Activated CD4-positive, alpha-beta T cell treated with anti-CD3 and anti-CD28 coated beads, Interleukin-2, amount 10 ng/mL, durations not matched to agents 7 days and 5 days (primary cell): ENCODE measurements at regions not wholly inside any gene's neighbourhood (a gene's known extent, or its start where the extent isn't known, plus 50 kb on each side); places are given as distances from the start of the nearest gene placed in this dataset.

Experiments
- CTCF ChIA-PET: fragments of 350-600 bp; sonication (Branson Sonifier 250); formaldehyde crosslinking; loops from one replicate; lab custom pipeline; 2021; ENCODE audit warnings: antibody characterized with exemption; lab: Charles Lee
- POLR2A ChIA-PET: fragments of 350-600 bp; sonication (Branson Sonifier 250); formaldehyde crosslinking; loops from one replicate; lab custom pipeline; 2021; ENCODE audit warnings: antibody characterized with exemption; lab: Charles Lee
- DNase-seq: peaks from one replicate; pipeline ENCODE4 v3.0.0-alpha.2; 2020
- H3K27ac Mint-ChIP-seq: one replicate; pipeline ENCODE4 v1.8.0; 2021; ENCODE audit warnings: mild to moderate bottlenecking, moderate library complexity, mixed read lengths
- H3K27me3 Mint-ChIP-seq: one replicate; pipeline ENCODE4 v1.8.0; 2021; ENCODE audit warnings: mixed read lengths
- H3K36me3 Mint-ChIP-seq: one replicate; pipeline ENCODE4 v1.8.0; 2021; ENCODE audit warnings: low read depth, mixed read lengths
- H3K4me1 Mint-ChIP-seq: one replicate; pipeline ENCODE4 v1.8.0; 2021; ENCODE audit warnings: mixed read lengths
- H3K4me3 Mint-ChIP-seq: one replicate; pipeline ENCODE4 v1.8.0; 2021; ENCODE audit warnings: mild to moderate bottlenecking, moderate library complexity, mixed read lengths
- H3K9me3 Mint-ChIP-seq: one replicate; pipeline ENCODE4 v1.8.0; 2021; ENCODE audit warnings: mixed read lengths

DNA sequence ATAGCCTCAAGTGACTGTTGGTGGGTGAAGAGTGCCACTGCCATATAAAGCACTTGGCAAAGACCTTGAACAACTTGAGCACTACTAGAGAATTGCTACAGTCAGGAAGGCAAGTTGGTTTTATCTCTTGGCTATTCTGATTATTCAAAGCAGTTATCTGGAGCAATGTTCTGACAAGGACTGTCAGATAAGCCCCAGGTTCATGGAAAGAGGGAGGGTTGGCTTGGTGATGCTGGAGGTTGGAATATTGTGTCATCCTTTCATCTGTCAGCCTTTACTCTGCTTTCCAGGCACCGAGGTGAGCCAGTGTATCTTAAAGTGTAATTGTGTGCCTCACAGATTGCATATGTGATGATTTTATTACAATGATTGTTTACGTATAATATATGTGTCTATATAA, 548.4 kb upstream of the ZNF608 start:
- Mint-ChIP-seq H3K36me3 (no peaks in the 10 kb centered on the region), H3K27ac (no peak overlapping the region)
- POLR2A ChIA-PET, result no interaction called here

DNA sequence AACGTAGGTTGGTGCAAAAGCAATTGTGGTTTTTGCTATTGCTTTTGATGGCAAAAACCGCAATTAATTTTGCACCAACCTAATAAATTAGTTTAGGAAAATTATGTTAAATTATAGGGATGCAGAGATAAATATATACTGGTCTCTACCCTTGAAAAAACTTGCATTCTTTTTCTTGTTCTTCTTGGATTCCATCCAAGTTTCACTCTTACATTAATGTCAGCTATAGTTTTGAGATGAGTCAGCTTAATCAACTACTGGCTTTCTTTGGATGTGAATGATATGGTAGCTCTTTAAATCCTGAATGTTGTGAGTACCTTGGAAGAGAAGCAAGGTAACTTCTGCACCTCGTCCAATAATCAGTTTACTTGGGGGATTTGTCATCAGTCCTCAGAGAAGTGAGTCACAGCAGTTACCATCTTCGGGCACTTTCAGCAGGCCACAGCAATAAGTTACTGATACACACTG, 549.0 kb upstream of the ZNF608 start:
- no peaks in the 10 kb centered on the region for H3K36me3 Mint-ChIP-seq
- H3K9me3 Mint-ChIP-seq, result no peaks in the 10 kb centered on the region
- H3K4me3 Mint-ChIP-seq, result no peak overlapping the region
- no peak overlapping the region for H3K27ac Mint-ChIP-seq
- CTCF ChIA-PET, result no interaction called here
- no peaks in the 10 kb centered on the region for H3K27me3 Mint-ChIP-seq
- no peaks in the 10 kb centered on the region for H3K4me1 Mint-ChIP-seq
- POLR2A ChIA-PET, result no interaction called here
- no peak for DNase-seq

More for the DNA sequence above, 548.4 kb upstream of the ZNF608 start:
- Mint-ChIP-seq H3K4me3 (no peak overlapping the region), H3K4me1 (no peaks in the 10 kb centered on the region), H3K27me3 (no peaks in the 10 kb centered on the region), H3K9me3 (no peaks in the 10 kb centered on the region)
- DNase-seq, result no peak
- CTCF ChIA-PET, result interaction anchor here (1.1 kb wide), 1 partner anchor 38 kb away, joined by 3 read pairs; no protein-coding TSS in a partner anchor

DNA sequence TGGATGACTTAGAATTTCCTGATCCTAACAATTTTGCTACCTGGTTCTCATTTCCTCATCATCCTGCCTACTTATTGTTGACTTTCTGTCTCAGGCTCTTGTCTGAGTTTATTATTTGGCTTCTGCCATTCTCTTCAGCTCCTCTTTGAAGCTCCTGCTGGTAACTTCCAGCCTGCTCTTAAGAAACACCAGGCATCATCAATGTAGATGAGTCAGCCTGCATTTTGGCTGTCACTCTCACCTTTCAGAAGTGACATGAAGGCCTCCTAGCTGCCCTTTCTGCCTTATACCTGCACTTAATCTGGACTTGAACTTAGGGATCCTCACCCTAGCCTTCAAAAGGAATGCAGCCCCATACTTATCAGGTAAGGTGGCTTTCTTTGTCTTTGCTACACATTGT, 551.8 kb upstream of the ZNF608 start:
- Mint-ChIP-seq H3K27me3 (no peaks in the 10 kb centered on the region), H3K9me3 (no peaks in the 10 kb centered on the region), H3K36me3 (no peaks in the 10 kb centered on the region), H3K4me1 (no peaks in the 10 kb centered on the region), H3K27ac (no peak overlapping the region), H3K4me3 (no peak overlapping the region)
- no peak for DNase-seq
- ChIA-PET CTCF (no interaction called here), POLR2A (no interaction called here)

DNA sequence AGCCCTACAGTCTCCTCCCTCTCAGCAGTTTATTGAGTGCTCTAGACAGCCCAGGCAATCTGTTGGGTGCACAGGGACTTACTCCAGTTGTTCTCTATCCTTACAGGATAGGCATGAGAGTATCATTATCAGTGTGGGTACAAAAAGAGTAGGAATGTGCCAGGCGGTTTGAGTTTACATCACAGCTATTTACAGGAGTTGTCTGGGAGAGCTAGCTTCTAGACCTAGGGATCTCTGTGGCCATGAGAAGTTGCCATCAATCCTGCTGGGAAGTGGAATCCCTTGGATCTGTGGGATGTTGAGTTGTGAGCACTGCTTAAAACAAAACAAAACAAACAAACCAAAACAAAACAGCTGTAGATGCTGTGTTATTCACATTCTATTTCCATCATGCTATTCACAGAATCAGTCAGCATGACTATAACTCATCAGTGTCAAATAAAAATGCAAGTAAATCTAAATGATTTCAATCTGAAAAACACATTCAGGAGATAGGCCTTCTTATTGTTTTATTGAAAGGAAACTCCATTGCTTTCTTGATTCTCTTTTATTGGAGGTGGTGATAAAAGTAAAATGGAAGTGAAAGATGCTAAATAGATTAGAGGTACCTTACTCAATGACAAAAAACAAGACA, 552.4 kb upstream of the ZNF608 start:
- no peak overlapping the region for H3K4me3 Mint-ChIP-seq
- POLR2A ChIA-PET, result no interaction called here

DNA sequence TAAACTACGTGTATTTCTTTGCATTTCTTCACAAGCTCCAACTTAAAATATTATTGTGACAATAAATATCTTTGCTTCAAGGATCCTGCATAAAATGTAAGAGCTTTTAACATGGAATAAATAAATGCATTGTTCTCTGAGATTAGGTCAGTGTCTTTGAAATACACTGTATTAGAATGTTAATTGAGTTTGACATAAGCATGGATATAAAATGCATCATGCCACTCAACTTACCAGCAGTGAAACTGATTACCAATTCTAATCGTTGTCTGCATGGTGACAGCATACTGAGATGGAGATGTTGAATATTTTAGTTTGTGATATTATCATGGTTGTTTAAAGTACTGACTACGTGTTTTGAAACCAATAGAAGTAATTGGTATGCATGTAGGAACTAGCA, 555.3 kb upstream of the ZNF608 start:
- ChIA-PET CTCF (no interaction called here), POLR2A (no interaction called here)
- Mint-ChIP-seq H3K27ac (no peak overlapping the region), H3K27me3 (no peaks in the 10 kb centered on the region), H3K9me3 (peaks cover 2% of the 10 kb centered on the region), H3K36me3 (no peaks in the 10 kb centered on the region), H3K4me1 (no peaks in the 10 kb centered on the region), H3K4me3 (no peak overlapping the region)
- no peak for DNase-seq

More for the DNA sequence above, 552.4 kb upstream of the ZNF608 start:
- no peaks in the 10 kb centered on the region for H3K27me3 Mint-ChIP-seq
- no peaks in the 10 kb centered on the region for H3K36me3 Mint-ChIP-seq
- DNase-seq, result no peak
- no peaks in the 10 kb centered on the region for H3K4me1 Mint-ChIP-seq
- CTCF ChIA-PET, result no interaction called here
- no peak overlapping the region for H3K27ac Mint-ChIP-seq
- no peaks in the 10 kb centered on the region for H3K9me3 Mint-ChIP-seq

DNA sequence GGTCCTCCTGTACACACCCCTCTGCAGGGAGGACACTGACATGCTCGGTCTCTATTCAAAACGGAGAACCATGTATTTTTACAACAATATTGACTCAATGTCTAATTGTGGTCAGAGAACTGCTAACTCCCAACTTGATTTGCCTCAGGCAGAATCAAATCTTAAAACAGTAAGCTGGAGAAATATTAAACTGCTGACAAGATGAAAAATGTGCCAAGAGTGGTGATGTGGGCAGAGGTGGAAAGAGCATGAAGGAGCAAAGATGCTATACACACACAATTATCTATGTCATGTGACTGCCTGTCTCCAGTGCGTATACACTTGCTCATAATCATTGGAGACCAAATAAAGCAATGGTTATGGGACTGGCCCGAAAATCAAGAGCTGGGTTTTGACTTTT, 556.1 kb upstream of the ZNF608 start:
- H3K27me3 Mint-ChIP-seq, result no peaks in the 10 kb centered on the region
- H3K4me1 Mint-ChIP-seq, result no peaks in the 10 kb centered on the region

DNA sequence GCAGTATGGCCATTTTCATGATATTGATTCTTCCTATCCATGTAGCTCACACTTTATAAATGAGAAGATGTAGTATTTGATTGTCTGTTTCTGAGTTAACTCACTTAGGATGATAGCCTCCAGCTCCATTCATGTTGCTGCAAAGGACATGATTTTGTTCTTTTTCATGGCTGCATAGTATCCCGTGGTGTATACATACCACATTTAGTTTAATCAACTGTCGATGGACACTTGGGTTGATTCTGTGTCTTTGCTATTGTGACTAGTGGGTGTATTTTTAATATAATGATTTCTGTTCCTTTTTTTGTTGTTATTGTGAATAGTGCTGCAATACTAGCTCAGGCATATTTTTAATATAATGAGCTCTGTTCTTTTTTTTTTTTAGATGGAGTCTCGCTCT, 560.3 kb upstream of the ZNF608 start:
- Mint-ChIP-seq H3K4me3 (no peak overlapping the region), H3K27me3 (no peaks in the 10 kb centered on the region), H3K9me3 (peaks cover 2% of the 10 kb centered on the region), H3K4me1 (no peaks in the 10 kb centered on the region), H3K27ac (no peak overlapping the region), H3K36me3 (no peaks in the 10 kb centered on the region)
- CTCF ChIA-PET, result interaction anchor here (0.6 kb wide), 1 partner anchor 540 kb away, joined by 5 read pairs; no protein-coding TSS in a partner anchor
- POLR2A ChIA-PET, result no interaction called here
- no peak for DNase-seq

More for the DNA sequence above, 556.1 kb upstream of the ZNF608 start:
- DNase-seq, result no peak
- no peak overlapping the region for H3K27ac Mint-ChIP-seq
- no peaks in the 10 kb centered on the region for H3K36me3 Mint-ChIP-seq
- ChIA-PET POLR2A (no interaction called here), CTCF (no interaction called here)
- H3K9me3 Mint-ChIP-seq, result peaks cover 2% of the 10 kb centered on the region
- no peak overlapping the region for H3K4me3 Mint-ChIP-seq

DNA sequence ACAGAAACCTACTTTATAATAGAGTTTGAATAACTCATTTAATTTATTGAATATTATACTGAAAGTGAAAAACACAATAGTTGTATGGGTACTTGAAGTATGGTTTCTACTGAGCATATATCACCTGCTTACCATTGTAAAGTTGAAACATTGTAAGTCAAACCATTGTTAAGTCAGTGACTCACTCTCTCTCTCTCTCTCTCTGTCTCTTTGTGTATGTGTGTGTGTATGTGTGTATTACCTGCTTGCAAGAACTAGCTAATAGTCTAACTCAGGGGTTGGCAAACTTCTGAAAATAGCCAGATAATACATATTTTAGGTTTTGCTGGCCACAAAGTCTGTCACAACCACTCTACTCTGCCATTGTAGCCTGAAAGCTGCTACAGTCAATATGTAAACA, 564.3 kb upstream of the ZNF608 start:
- Mint-ChIP-seq H3K36me3 (no peaks in the 10 kb centered on the region), H3K27ac (no peak overlapping the region), H3K4me1 (no peaks in the 10 kb centered on the region), H3K27me3 (no peaks in the 10 kb centered on the region), H3K4me3 (no peak overlapping the region), H3K9me3 (peaks cover 4% of the 10 kb centered on the region)
- no peak for DNase-seq
- ChIA-PET CTCF (no interaction called here), POLR2A (no interaction called here)

DNA sequence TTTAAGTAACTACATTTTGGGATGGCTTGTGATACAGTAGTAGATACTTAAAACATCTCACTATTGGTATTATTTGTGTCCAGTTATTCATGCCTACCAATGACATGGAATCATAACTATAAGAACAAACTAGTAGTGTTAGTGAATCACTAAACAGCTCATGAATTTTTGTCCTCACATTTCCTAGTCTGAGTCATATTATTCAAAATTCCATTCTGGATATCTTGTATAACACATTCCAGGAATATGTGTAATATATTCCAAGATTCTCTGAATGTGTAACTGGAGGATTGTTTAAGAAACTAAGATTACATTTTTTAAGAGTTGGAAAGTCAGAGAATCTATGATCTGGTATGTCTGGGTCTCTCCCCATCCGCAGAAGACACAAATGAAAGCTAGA, 565.3 kb upstream of the ZNF608 start:
- Mint-ChIP-seq H3K27ac (no peak overlapping the region), H3K4me3 (no peak overlapping the region), H3K36me3 (no peaks in the 10 kb centered on the region), H3K4me1 (no peaks in the 10 kb centered on the region), H3K9me3 (peaks cover 4% of the 10 kb centered on the region), H3K27me3 (no peaks in the 10 kb centered on the region)
- no peak for DNase-seq
- ChIA-PET POLR2A (no interaction called here), CTCF (no interaction called here)

DNA sequence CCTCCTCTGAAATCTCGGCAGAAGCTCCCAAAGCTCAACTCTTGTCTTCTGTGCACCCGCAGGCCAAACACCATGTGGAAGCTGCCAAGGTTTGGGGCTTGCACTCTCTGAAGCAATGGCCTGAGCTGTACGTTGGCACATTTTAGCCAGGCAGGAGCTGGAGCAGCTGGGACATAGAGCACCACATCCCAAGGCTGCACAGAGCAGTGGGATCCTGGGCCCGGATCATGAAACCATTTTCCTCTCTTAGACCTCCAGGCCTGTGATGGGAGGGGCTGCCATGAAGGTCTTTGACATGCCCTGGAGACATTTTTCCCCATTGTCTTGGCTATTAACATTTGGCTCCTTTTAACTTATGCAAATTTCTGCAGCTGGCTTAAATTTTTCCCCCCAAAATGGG, 567.1 kb upstream of the ZNF608 start:
- POLR2A ChIA-PET, result no interaction called here
- CTCF ChIA-PET, result no interaction called here
- DNase-seq, result no peak

DNA sequence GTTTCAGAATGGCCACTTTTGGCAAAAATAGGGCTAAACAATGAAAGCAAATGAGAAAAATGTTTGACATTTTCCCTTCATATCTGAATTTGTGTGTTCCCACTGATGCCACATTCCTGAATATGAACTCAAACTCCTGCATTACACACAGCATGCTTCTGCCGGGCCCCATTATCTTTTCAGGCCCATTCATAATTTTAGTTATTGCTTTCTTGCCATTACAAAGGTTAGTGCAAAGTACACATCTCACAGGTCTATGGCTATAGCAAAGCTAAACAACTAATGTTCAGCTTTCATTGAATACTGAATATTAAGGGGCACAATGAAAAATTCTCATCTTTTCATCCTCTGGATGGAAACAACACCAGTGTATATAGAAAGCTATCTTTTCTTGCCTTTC, 568.9 kb upstream of the ZNF608 start:
- POLR2A ChIA-PET, result no interaction called here
- Mint-ChIP-seq H3K4me3 (no peak overlapping the region), H3K9me3 (peaks cover 4% of the 10 kb centered on the region), H3K27ac (no peak overlapping the region), H3K27me3 (no peaks in the 10 kb centered on the region), H3K4me1 (no peaks in the 10 kb centered on the region), H3K36me3 (no peaks in the 10 kb centered on the region)
- DNase-seq, result no peak
- CTCF ChIA-PET, result no interaction called here

More for the DNA sequence above, 567.1 kb upstream of the ZNF608 start:
- Mint-ChIP-seq H3K27me3 (no peaks in the 10 kb centered on the region), H3K4me1 (no peaks in the 10 kb centered on the region), H3K36me3 (no peaks in the 10 kb centered on the region), H3K27ac (no peak overlapping the region), H3K9me3 (peaks cover 4% of the 10 kb centered on the region), H3K4me3 (no peak overlapping the region)

DNA sequence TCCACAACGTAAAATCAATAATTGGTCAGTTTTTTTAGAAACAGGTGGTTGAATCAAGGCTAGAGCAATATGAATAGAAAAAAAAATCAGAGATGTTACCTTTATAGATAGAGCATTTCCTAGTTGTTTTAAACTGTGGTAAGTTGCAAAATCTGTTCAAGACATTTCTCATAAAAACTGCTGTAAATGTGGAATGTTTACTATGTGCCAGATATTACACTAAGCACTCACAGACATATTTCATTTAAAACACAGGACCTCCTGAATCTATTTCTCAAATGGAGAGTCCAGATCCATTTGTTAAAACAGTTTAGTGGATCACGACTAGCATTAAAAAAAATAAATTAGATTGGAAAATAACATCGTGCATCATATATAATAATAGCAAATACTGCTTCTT, 570.0 kb upstream of the ZNF608 start:
- POLR2A ChIA-PET, result no interaction called here
- no peaks in the 10 kb centered on the region for H3K36me3 Mint-ChIP-seq
- H3K4me3 Mint-ChIP-seq, result no peak overlapping the region

DNA sequence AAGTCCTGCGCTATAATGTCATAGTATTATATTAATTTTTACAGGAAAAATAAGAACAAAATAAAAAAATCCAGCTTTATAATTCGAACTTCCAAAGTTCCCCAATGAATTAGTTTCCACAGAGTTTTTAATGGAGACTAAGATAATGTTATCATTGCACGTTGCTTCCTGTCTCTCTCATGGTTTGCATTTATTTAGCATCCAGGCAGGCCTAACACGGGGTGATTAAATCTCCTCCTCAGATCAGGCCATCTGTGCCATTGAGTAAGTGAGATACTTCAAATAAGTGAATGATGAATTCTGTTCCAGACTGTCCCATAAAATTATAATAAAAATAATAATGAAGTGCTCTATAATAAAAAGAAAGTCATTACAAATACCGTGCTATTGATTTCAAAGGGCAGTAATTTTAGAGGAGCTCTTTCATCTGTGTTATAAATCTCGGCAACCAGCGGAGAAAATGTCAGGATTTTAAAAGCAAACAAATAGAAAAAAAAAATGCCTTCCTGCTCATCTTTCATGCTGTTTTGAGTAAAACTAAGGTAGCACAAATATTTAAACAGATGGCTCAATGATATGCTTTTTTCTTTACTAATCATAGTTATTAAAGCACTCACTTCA, 570.6 kb upstream of the ZNF608 start:
- ChIA-PET CTCF (no interaction called here), POLR2A (no interaction called here)
- Mint-ChIP-seq H3K27ac (no peak overlapping the region), H3K4me3 (no peak overlapping the region), H3K4me1 (no peaks in the 10 kb centered on the region), H3K36me3 (no peaks in the 10 kb centered on the region), H3K27me3 (no peaks in the 10 kb centered on the region), H3K9me3 (peaks cover 4% of the 10 kb centered on the region)
- DNase-seq, result no peak

More for the DNA sequence above, 570.0 kb upstream of the ZNF608 start:
- peaks cover 4% of the 10 kb centered on the region for H3K9me3 Mint-ChIP-seq
- CTCF ChIA-PET, result no interaction called here
- DNase-seq, result no peak
- no peaks in the 10 kb centered on the region for H3K27me3 Mint-ChIP-seq
- H3K4me1 Mint-ChIP-seq, result no peaks in the 10 kb centered on the region
- H3K27ac Mint-ChIP-seq, result no peak overlapping the region
